Tibial artery (tissue), 4 donors: ENCODE measurements at regions not wholly inside any gene's neighbourhood (a gene's known extent, or its start where the extent isn't known, plus 50 kb on each side); places are given as distances from the start of the nearest gene placed in this dataset.
"Not testable (repeated sequence)": the region's sequence is repeated elsewhere in the genome, so short reads cannot be mapped to it uniquely, and the experiment has no call there.

Source experiments
- DNase-seq, 2 donors: peaks; one replicate each; pipeline ENCODE4 v3.0.0-alpha.2; 2019
- H3K27ac ChIP-seq, 2 donors: fragments of 200-600 bp; sonication (generic) in 1 of 2; 1 replicate in 1 of 2; 2 replicates in 1 of 2; pipeline ENCODE4 v1.5.1; 2018 to 2019; ENCODE audit warnings: mild to moderate bottlenecking in 1 of 2
- H3K27me3 ChIP-seq, 2 donors: fragments of 200-600 bp; sonication (generic) in 1 of 2; one replicate each; pipeline versions ENCODE4 v1.5.1 to v1.6.0; 2016 to 2019
- H3K36me3 ChIP-seq, 3 donors: fragments of 200-600 bp; sonication (generic) in 2 of 3; one replicate each; pipeline ENCODE4 v1.5.1; 2016 to 2019; ENCODE audit warnings: mild to moderate bottlenecking in 2 of 3
- H3K4me1 ChIP-seq, 4 donors: fragments of 200-600 bp; sonication (generic) in 2 of 4; 1 replicate in 3 of 4; 2 replicates in 1 of 4; pipeline ENCODE4 v1.5.1; 2016 to 2019
- H3K4me3 ChIP-seq, 2 donors: fragments of 200-600 bp; sonication (generic) in 1 of 2; 1 replicate in 1 of 2; 2 replicates in 1 of 2; pipeline ENCODE4 v1.5.1; 2018 to 2019; ENCODE audit warnings: mild to moderate bottlenecking in 2 of 2
- H3K9me3 ChIP-seq, 3 donors: fragments of 200-600 bp; sonication (generic) in 1 of 3; one replicate each; pipeline ENCODE4 v1.5.1; 2016 to 2019
- CTCF ChIP-seq, 2 experiments: fragments of 200-600 bp in 1 of 2; fragments of 450-650 bp in 1 of 2; IDR thresholded peaks; one replicate each; pipeline ENCODE4 v1.5.1; 2017 to 2019; ENCODE audit warnings: antibody characterized with exemption in 2 of 2, mild to moderate bottlenecking in 1 of 2, moderate library complexity in 1 of 2
- intact Hi-C: fragments of 100-400 bp; cut with DNase I; formaldehyde crosslinking; loops from one replicate; pipeline ENCODE4 v1.15.0; 2023; ENCODE audit warnings: low total_unique reads

DNA sequence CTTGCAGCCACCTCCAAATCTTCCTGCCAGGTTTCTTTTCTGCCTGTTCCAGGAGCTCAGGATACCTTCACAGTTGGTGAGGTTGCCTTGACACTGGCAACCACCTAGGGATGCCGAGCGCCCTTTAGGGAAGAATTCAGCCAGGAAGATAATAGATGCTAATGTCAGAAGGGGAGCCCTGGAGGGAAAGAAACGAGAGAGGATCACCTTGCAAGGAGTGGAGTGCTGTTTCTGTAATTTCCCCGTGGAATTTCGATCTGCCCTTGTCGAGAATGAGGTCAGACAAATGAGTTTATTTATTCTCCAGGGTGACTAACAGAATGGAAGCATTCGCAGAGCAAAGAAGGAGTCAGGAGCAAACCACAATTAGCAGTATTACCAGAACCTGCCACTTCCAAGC is 315.8 kb upstream of the KAZN start:
- H3K27me3 ChIP-seq: peaks cover 0 to 9% of the 10 kb centered on the region in 2 donors
- H3K4me3 ChIP-seq: no peak overlapping the region
- TF ChIP-seq CTCF (IDR thresholded peaks at IDR 0.05): no peak
- no peaks in the 10 kb centered on the region for H3K4me1 ChIP-seq
- H3K27ac ChIP-seq: no peak overlapping the region
- H3K36me3 ChIP-seq: no peaks in the 10 kb centered on the region
- H3K9me3 ChIP-seq: no peaks in the 10 kb centered on the region
- intact Hi-C loops: no loop called here
- DNase-seq: no peak

- intact Hi-C loops: no loop called here
These were observed 313.2 kb upstream of the KAZN start for GRCh38 chr1:14285238-14285637.

GRCh38 chr1:14291182-14291581 is 307.3 kb upstream of the KAZN start:
- H3K36me3 ChIP-seq, H3K9me3 ChIP-seq, H3K4me1 ChIP-seq, H3K4me3 ChIP-seq, intact Hi-C loops, H3K27me3 ChIP-seq, DNase-seq, H3K27ac ChIP-seq: not testable (repeated sequence)

More at GRCh38 chr1:14285238-14285637, 313.2 kb upstream of the KAZN start:
- no peak for DNase-seq
- Histone ChIP-seq H3K27me3 (peaks cover 0 to 9% of the 10 kb centered on the region in 2 donors), H3K27ac (no peak overlapping the region), H3K4me3 (no peak overlapping the region), H3K36me3 (no peaks in the 10 kb centered on the region), H3K9me3 (no peaks in the 10 kb centered on the region), H3K4me1 (no peaks in the 10 kb centered on the region)
- no peak for TF ChIP-seq CTCF (IDR thresholded peaks at IDR 0.05)

- H3K4me3 ChIP-seq: no peak overlapping the region
- no peaks in the 10 kb centered on the region for H3K4me1 ChIP-seq
- H3K36me3 ChIP-seq: no peaks in the 10 kb centered on the region
- no peak overlapping the region for H3K27ac ChIP-seq
- no peaks in the 10 kb centered on the region for H3K9me3 ChIP-seq
- intact Hi-C loops: no loop called here
- peaks cover 0 to 8% of the 10 kb centered on the region in 2 donors for H3K27me3 ChIP-seq
- TF ChIP-seq CTCF (IDR thresholded peaks at IDR 0.05): no peak
- DNase-seq: no peak
These were observed 306.0 kb upstream of the KAZN start for GRCh38 chr1:14292520-14292919.

DNA sequence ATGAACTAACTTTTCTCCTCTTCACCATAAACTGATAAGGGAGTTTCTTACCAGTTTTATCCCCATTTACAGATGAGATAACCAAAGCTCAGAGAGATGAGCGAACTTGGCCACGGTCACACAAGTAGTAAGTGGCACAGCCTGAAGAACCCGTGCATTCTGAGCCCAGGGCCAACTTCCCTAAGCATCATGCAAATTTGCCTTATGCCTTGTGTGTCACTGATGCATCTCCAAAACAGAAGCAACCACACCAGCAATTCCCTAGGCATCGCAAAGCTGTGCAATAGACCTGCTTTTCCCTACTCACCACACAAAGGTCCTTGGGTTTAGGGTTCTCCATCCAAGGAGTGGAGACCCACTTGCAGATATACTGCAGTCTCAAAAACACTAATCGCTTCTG is 304.5 kb upstream of the KAZN start:
- Histone ChIP-seq H3K9me3 (no peaks in the 10 kb centered on the region), H3K27ac (no peak overlapping the region), H3K36me3 (no peaks in the 10 kb centered on the region), H3K4me1 (no peaks in the 10 kb centered on the region), H3K4me3 (no peak overlapping the region), H3K27me3 (peaks cover 0 to 8% of the 10 kb centered on the region in 2 donors)
- intact Hi-C loops: no loop called here
- DNase-seq: no peak
- TF ChIP-seq CTCF (IDR thresholded peaks at IDR 0.05): no peak

GRCh38 chr1:14294860-14295536 is 303.5 kb upstream of the KAZN start:
- no peaks in the 10 kb centered on the region for H3K36me3 ChIP-seq
- TF ChIP-seq CTCF (IDR thresholded peaks at IDR 0.05): no peak
- H3K4me1 ChIP-seq: no peaks in the 10 kb centered on the region
- no peaks in the 10 kb centered on the region for H3K9me3 ChIP-seq
- H3K27me3 ChIP-seq: peaks cover 0 to 8% of the 10 kb centered on the region in 2 donors
- no peak overlapping the region for H3K4me3 ChIP-seq
- DNase-seq: no peak
- intact Hi-C loops: no loop called here
- no peak overlapping the region for H3K27ac ChIP-seq
